Endothelial cell (in vitro differentiated cells): ENCODE measurements at regions not wholly inside any gene's neighbourhood (a gene's known extent, or its start where the extent isn't known, plus 50 kb on each side); places are given as distances from the start of the nearest gene placed in this dataset.

ENCODE experiments used
- DNase-seq: peaks from one replicate; pipeline ENCODE4 v3.0.0; 2021; ENCODE audit warnings: low spot score
- H3K27ac Mint-ChIP-seq: one replicate; pipeline ENCODE4 v1.8.0; 2021; ENCODE audit warnings: mixed read lengths, inconsistent platforms; ENCODE audit not compliant: unreplicated experiment
- H3K27me3 Mint-ChIP-seq: one replicate; pipeline ENCODE4 v1.8.0; 2021; ENCODE audit warnings: mild to moderate bottlenecking, moderate library complexity, mixed read lengths, inconsistent platforms; ENCODE audit not compliant: unreplicated experiment
- H3K36me3 Mint-ChIP-seq: one replicate; pipeline ENCODE4 v1.8.0; 2021; ENCODE audit warnings: mild to moderate bottlenecking, low read depth, mixed read lengths, inconsistent platforms; ENCODE audit not compliant: unreplicated experiment
- H3K4me1 Mint-ChIP-seq: one replicate; pipeline ENCODE4 v1.8.0; 2021; ENCODE audit warnings: mild to moderate bottlenecking, mixed read lengths, inconsistent platforms; ENCODE audit not compliant: unreplicated experiment
- H3K4me3 Mint-ChIP-seq: one replicate; pipeline ENCODE4 v1.8.0; 2021; ENCODE audit warnings: mild to moderate bottlenecking, mixed read lengths, inconsistent platforms; ENCODE audit not compliant: unreplicated experiment
- H3K9me3 Mint-ChIP-seq: one replicate; pipeline ENCODE4 v1.8.0; 2021; ENCODE audit warnings: mixed read lengths, inconsistent platforms; ENCODE audit not compliant: unreplicated experiment
- TF ChIP-seq, protein P1 (sequence below): fragments of 200-600 bp; sonication (generic); IDR thresholded peaks from one replicate; pipeline ENCODE4 v1.5.0; 2021; ENCODE audit warnings: antibody characterized with exemption; ENCODE audit not compliant: unreplicated experiment

DNA sequence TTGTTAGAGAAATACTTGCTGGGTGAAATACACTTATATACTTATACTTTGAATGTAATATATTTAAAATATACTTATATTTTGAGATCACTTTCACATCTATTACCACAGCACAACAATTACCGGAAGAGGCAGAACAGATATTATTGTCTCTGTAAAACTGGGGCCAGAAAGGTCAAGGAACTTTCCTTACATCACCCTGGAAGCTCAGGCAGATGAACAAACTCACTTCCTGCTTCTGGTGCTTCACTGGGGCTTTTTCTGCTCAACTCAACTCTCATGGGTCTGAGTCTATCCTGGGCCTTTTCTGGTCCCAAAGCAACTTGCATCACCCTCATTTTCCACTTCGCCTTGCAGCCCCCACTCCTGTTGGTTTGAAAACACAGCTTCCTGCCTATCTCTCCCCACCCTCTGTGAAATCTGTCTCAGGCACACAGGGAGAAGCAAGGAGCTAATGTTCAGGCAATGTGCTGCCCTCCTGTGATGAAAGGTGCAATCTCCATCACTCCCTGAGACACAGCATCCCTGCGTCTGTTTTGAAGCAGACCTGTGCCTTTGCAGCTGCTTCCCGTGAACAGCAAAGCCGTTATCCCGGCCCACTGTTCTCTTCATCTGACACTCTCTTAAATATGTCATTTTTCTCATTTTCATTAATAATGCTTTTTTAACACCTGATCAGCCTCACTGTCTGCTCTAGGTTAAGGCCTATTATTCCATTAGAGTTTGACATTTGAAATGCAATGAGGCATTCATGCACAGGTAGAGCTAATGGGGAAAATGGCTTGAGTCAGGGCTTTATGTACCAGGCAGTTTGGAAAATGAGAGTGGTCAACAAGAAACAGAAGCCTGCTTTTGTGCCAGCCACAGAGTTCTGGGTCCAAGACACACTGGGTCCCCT is 251.9 kb upstream of the CHAC2 start:
- no peak for DNase-seq
- H3K9me3 Mint-ChIP-seq = no peaks in the 10 kb centered on the region
- TF ChIP-seq, protein P1, sequence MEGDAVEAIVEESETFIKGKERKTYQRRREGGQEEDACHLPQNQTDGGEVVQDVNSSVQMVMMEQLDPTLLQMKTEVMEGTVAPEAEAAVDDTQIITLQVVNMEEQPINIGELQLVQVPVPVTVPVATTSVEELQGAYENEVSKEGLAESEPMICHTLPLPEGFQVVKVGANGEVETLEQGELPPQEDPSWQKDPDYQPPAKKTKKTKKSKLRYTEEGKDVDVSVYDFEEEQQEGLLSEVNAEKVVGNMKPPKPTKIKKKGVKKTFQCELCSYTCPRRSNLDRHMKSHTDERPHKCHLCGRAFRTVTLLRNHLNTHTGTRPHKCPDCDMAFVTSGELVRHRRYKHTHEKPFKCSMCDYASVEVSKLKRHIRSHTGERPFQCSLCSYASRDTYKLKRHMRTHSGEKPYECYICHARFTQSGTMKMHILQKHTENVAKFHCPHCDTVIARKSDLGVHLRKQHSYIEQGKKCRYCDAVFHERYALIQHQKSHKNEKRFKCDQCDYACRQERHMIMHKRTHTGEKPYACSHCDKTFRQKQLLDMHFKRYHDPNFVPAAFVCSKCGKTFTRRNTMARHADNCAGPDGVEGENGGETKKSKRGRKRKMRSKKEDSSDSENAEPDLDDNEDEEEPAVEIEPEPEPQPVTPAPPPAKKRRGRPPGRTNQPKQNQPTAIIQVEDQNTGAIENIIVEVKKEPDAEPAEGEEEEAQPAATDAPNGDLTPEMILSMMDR = no peak
- H3K27me3 Mint-ChIP-seq = no peaks in the 10 kb centered on the region
- H3K4me1 Mint-ChIP-seq = peaks cover 12% of the 10 kb centered on the region
- H3K4me3 Mint-ChIP-seq = no peak overlapping the region
- no peaks in the 10 kb centered on the region for H3K36me3 Mint-ChIP-seq
- no peak overlapping the region for H3K27ac Mint-ChIP-seq

DNA sequence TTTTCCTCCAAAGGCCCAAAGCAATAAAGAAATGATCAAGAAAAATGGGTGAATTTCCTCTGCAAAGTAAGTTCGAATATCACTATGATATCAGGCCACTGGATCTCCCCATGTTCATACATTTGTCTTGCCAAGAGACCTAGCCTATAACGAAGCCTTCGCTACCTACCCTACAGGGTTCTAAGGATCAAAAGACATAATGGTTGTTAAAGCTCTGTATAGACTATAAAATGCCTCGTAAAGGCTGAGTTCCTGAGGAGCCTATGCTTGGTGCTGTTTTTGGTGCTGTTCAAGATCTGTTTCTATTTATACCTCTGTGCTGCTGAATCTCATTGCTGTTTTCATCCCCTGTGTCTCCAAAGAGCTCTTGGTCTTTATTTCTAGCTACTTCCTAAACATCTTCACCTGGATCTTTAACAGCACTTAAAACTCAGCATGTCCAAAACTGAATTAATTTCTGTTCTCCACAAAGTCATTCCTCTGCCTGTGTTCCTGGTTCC is 254.4 kb upstream of the CHAC2 start:
- H3K27me3 Mint-ChIP-seq = peaks cover 2% of the 10 kb centered on the region
- DNase-seq = no peak
- H3K4me3 Mint-ChIP-seq = no peak overlapping the region
- H3K4me1 Mint-ChIP-seq = peaks cover 14% of the 10 kb centered on the region
- H3K36me3 Mint-ChIP-seq = peaks cover 4% of the 10 kb centered on the region
- TF ChIP-seq, protein P1 = no peak
- H3K9me3 Mint-ChIP-seq = no peaks in the 10 kb centered on the region
- H3K27ac Mint-ChIP-seq = no peak overlapping the region

DNA sequence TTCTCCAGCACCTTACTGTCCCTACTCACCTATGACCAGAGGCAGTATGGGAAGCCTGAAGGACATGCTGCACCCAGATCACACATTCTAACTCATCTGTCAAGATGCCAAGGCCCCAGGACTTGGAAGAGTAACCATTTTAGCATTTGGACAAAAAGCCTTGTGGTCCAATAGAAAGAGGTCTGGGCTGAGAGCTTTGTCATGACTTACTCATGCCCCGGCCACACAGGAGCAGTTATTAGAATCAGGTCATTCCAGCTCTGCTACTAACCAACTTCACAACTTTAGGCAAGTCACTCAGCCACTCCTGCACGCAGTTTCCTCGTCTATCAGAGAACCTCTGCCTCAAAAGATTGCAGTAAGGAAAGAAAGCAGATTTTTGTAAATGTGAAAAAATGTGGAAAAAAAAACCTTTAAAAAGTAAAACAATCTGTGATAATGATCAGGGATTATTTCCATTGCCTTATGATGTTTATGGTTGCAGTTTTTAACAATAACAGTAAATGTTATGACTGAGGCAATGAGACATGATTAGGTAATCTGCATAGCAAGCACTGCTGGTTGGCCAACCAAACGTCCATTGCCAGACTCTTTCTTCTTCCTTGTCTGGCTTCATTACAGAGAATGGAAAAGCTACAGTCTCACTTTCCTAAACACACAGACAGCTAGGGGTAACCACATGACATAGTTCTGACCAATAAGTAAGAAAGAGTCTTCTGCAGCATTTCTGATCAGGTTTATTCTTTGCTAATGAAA is 255.4 kb upstream of the CHAC2 start:
- no peak overlapping the region for H3K27ac Mint-ChIP-seq
- H3K27me3 Mint-ChIP-seq = peaks cover 2% of the 10 kb centered on the region
- H3K4me3 Mint-ChIP-seq = no peak overlapping the region
- peaks cover 14% of the 10 kb centered on the region for H3K4me1 Mint-ChIP-seq
- H3K9me3 Mint-ChIP-seq = no peaks in the 10 kb centered on the region
- peaks cover 4% of the 10 kb centered on the region for H3K36me3 Mint-ChIP-seq
- TF ChIP-seq, protein P1 = no peak
- DNase-seq = no peak

DNA sequence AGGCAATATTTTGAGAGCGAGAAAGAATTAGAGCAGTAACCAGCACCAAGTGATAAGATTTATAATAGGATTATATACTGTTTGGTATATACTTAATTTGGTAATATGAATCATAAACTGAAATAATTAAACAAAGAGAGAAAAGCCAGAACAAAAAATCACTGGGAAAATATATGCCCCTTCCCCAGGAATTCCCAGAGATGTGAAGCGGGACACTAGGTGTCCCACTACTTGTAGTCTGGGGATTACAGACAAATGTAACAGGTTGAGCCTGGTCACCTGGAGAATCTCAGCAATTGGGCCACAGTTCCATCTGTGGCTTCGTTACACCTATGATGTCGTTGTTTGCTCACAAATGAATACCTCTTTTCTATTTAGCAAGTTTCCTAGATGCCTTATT is 256.1 kb upstream of the CHAC2 start:
- TF ChIP-seq, protein P1 = no peak
- Mint-ChIP-seq H3K27me3 (peaks cover 2% of the 10 kb centered on the region), H3K36me3 (peaks cover 4% of the 10 kb centered on the region), H3K27ac (no peak overlapping the region), H3K9me3 (no peaks in the 10 kb centered on the region), H3K4me1 (peaks cover 14% of the 10 kb centered on the region), H3K4me3 (no peak overlapping the region)
- DNase-seq = no peak
